HG02870 (cell line): ENCODE measurements at regions not wholly inside any gene's neighbourhood (a gene's known extent, or its start where the extent isn't known, plus 50 kb on each side); places are given as distances from the start of the nearest gene placed in this dataset.
"Not testable (repeated sequence)": the region's sequence is repeated elsewhere in the genome, so short reads cannot be mapped to it uniquely, and the experiment has no call there.

Experiments
- ATAC-seq: cut with Tn5 transposase; IDR thresholded peaks from one replicate; pipeline ENCODE4 v1.9.1; 2021; ENCODE audit warnings: mild to moderate bottlenecking, moderate library complexity; ENCODE audit not compliant: unreplicated experiment

DNA sequence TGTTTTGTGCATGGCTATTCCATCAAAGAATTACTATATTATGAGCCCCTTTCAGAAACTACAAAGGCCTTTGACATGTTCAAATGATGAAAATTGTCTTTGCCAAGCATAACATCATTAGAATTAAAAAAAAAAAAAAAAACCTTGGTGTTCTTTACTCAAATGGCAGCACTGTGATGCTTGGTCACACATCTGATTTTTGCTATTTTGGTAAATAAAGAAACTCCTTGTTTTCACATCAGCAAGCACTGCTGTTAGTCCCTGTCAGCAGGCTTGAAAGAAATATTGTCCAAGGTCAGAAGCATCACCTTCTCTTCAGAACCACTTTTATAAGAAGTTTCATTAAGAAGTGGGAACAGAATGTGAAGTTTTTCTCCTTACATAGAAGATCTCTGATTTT is 537.3 kb downstream of the MFSD1 start:
- no peak for ATAC-seq

DNA sequence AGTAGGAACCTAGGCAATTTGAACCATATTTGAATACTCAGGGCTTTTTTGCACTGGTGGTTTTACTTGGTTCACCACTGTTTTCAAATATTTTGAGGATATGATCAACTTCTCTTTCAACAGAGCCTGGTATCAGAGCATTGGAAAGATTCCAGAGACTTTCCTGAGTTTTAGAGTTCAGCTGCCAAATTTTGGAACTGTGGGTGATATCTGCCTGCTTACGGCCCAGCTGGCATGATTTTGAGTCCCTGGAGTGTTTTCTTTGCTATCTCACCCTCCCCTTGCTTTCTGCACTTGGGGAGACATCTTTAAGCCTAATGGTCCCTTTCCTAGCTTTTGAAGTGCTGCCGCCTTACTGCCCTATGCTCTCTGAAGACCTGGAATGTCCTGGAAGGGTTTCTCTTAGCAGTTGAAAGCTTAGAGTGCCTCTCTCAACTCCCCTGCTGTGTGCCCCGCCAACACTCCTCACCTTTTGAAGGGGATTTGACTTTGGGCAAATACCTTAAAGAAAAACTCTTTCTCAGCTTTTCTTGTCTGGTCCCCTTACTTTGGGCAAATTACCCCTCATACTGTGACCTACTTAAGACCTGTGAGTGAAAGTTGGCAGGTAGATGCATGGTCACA is 539.1 kb downstream of the MFSD1 start:
- no peak for ATAC-seq

DNA sequence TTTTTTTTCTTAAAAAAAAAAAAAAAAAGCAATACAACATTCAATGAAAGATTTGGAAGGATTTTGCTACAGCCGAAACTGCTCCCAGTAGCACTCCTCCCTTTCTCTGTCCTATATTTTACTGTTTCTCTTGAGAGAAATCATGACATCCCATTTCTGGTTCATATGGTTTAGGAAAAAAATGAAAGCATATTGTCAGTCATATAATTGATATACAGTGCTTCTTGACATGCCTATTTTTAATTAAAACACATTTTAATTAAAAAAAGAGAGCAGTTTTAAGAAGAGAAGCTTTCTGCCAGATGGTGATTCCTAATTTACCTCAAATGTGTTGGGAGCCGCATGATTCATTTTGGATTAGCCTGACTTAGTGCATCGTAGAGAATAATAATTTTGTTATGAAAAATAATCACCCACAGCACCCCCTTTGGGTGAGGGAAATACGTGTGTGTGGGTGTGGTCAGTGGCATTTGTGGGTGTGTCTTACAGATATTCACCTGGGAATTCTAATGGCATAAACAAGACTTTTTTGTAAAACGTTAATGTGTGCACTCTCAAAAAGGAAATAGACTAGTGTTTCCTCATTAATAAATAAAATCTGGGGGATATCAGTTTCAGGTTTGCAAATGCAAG is 544.5 kb downstream of the MFSD1 start:
- no peak for ATAC-seq

DNA sequence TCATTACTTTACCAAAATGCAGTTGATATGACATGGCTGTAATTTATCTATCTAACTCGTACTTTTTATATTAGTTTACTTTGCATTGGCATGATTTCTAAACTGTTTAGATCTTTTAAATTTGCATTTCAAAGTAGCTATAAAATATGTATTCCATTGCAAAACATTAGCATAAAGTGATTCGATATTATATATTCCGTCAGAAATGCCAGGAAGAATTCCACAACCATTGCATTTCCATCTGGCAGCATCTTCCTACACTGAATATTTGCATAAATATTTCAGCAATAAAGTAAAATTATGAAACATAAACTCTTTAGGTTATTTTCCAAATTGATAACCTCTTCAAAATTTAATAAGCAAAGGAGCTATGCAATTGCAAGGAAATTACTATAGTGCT is 546.6 kb downstream of the MFSD1 start:
- no peak for ATAC-seq

DNA sequence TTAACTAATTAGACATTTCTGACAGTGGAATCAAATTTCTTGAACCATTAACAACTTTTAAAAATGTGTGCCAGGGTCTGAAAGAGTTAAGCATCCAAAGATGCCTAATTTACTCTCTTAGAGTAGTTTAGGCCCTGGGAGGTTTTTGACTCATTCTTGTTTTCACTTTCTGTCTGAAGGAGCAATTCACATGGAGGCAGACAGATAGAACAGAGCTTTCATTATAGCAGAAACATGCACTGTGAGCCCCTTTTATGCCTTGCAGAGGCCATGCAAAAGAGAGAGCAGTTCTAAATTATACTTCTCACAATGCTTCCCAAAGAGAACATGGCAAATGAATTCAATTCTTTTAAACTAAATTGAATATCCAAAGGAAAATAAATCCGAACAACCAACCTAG is 554.8 kb downstream of the MFSD1 start:
- ATAC-seq, result peak; percentile 59

DNA sequence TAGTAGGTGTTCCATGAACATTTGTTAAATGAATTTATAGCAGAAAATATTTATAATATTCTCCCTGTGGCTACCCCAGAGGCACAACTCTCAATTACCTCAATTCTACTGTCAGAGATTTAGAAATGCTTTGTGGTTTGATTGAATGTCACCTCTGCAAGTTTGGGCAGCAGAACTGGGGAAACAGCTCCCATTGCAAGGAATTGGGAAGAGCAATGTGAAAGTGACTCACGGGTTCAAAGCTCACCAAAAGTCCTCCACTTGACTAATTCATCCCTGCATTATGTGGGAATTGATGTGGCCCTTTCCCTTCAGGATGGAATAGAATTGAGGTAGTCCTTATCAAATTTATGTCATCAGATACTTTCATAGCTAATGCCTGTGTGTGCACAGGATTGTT is 562.7 kb downstream of the MFSD1 start:
- no peak for ATAC-seq

DNA sequence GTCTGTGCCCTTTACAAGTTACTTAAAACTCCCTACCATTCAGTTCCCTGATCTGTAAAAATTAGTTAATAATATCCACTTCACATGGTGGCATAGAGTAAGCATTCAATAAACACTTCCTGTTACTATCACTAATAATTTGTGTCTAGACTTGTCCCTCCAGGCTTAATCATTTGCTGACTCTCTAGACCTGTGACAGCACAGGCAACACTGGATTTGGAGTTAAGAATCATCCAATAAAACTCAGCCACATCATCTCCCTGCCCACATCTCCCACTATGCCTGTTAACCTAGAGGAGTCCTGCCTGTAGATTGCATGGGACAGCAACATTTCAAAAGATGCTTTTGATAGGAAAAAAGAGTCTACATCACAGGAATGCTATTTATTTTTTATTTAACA is 564.6 kb downstream of the MFSD1 start:
- ATAC-seq, result no peak

DNA sequence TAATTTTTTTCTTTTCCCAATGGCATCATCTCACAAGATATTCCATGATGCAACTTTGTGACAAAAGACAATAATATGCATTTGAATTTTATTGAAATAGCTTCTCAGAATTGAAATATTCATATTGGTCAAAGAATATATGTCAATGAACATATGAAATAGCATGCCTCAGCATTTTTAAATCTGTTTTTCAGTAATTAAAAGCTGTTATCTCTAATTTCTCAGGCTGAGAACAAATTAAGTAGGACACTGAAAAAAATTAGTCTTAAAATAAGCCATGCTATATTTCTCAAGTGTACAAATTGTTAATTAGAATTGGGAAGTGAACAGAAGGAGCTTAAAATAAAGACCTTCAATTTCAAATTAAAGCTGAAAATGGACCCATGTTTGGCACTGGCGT is 570.1 kb downstream of the MFSD1 start:
- no peak for ATAC-seq

DNA sequence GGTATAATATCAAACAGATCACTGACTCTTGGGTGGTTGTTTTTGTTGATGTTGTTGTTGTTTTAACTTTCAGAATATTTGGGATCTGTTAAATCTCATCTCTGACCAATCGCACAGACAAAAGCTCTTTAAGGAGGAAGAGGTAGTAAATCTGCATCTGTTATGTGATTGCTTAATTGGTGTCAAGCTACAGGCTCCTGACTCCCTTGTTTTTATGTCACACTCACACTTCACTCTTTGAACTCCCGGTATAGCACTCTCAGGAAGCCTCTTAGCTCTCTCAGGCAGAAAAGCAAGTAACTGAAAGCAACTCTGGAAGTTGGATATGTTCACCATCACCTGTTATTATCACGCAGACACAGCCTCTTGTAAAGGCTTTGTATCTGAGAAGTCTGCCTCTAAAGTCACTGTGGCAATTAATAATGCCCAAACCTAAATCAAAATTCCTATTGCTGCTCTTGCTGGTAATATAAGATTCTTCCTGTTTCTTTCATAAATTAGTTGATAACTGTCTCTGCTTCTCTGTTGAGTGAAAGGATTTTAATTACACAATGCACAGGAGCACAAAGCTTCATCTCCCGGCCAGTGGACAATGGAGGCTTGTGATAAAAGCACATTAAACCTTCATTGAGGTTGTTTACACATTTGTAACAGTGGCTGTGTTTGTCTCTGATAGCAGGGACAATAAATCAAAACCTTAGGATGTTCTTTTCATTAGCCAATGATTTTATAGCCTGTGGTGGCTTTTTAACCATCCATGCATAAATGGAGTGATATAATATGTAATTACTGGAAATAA is 576.7 kb downstream of the MFSD1 start:
- ATAC-seq, result no peak

DNA sequence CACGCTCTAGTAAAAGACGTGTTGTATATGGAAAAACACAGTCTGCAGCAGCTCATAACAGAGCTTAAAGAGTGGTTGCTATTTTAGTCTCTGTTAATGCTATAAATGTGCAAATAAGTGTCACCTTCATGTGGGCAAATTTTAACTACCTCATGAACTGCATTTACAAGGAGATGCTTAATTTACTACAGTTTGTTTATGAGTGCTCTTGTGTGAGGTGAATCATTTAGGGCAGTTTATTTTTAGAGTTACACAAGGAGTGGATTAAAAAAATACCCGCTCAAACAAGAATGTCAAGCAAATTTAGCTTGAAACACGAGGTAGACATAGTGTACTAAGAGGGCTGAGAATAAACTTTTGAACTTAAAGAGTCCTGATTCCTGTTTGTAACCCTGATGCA is 579.0 kb downstream of the MFSD1 start:
- no peak for ATAC-seq

DNA sequence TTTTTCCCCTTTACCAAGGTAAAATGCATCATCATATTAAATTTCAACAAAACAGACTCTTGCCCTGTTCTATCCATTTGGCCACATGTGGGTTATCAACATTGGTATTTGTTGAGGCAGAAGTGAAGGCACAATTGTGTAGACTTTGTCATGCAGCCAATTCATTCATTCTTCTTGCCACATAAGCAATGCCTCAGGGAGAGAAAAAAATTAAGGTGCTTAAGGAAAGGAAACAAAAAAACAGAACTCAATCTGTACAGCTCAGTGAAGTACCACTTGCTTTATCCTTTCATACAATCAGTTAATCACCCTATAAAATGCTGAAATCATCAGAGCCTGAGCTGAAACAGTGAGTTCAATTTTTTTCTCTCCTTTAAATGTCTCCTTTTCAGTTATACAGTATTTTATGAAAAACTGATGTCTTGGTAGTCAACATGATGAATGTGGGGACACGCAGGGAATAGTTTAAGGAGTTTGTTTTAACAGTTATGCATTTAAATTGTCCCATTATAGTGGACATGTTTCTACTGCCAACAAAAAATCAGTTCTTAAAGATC is 588.9 kb downstream of the MFSD1 start:
- ATAC-seq, result no peak

DNA sequence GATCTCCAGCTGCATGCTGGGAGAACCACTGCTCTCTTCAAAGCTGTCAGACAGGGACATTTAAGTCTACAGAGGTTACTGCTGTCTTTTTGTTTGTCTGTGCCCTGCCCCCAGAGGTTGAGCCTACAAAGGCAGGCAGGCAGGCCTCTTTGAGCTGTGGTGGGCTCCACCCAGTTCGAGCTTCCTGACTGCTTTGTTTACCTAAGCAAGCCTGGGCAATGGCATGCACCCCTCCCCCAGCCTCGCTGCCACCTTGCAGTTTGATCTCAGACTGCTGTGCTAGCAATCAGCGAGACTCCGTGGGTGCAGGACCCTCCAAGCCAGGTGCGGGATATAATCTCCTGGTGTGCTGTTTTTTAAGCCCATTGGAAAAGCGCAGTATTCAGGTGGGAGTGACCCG is 591.0 kb upstream of the IL12A start:
- not testable (repeated sequence) for ATAC-seq

DNA sequence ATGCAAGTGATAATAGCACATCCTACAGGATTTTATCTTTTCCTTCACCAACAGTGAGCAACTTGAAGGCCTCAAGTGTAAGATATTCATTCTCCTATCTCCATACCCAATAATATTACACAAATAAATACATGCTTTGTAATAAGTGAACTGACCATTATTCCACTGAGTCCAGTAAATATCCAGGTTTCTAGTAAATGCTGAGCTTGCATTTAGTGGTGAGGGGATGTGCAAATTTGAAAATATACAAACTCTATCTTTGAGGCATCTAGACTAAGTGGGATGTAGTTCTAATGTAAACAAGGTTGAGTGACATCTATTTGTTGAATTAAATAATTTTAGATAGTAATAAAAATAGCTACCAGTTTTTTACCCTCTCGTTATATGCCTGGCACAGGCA is 587.6 kb upstream of the IL12A start:
- no peak for ATAC-seq

DNA sequence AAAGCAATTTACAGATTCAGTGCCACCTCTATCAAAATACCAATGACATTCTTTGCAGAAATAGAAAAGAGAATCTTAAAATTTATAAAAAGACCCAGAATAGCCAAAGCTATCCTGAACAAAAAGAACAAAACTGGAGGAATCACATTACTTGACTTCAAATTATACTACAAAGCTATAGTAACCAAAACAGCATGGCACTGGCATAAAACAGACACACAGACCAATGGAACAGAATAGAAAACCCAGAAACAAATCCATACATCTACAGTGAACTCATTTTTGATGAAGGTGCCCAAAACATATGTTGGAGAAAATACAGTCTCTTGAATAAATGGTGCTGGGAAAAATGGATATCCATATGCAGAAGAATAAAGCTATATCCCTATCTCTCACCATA is 578.9 kb upstream of the IL12A start:
- ATAC-seq, result not testable (repeated sequence)

DNA sequence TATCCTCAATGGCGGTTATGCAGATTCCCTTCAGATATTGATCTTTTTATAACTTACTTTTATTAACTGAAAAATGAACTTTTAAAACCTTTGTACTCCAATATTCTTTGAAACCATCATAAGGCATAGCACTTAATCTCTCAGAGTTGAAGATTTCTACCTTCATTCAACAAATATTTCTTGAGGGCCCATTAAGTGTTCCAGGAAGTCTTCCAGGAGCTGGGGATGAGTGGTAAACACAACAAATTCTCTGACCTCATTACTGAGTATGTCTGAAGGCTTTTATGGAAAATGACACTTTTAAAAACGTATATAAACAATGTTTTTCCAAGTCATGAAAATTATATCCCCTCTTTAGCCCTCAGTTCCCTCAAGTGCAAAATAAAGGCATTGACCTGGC is 575.3 kb upstream of the IL12A start:
- ATAC-seq, result no peak

DNA sequence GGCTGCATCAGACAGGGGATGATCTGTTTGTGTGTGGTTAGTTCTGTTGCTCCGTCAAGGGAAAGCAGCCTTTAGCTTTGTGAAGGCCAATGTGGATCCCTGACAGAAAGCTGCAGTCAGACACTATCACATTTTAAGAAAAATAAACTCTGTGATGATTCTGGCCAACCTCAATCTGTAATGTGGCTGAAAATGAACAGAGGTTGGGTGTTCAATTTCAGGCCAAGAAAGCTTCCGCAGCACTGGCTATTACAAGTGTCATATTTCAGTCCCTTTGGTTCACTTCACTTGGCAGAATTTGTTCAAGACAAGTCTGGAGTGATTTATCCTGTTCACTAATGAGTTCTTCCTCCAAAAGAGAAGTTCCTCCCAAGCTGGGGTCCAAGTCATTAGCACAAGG is 571.8 kb upstream of the IL12A start:
- ATAC-seq, result no peak

DNA sequence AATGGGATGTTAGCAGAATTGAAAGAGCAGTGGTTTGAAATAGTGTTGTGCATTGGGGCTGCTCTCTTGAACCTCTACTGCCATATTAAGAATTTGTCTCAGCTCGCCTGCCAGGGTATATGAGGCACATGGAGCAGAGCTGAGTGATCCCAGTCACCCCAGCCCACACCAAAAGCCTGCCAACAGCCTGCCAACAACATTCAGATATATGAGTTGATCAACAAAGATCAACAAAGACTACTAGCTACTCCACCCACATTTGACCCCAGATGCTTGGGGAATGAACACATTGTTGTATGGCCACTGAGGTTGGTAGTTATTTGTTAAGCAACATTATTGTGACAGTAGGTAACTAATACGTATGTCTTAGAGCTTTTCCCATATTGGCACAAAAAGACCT is 570.9 kb upstream of the IL12A start:
- no peak for ATAC-seq

DNA sequence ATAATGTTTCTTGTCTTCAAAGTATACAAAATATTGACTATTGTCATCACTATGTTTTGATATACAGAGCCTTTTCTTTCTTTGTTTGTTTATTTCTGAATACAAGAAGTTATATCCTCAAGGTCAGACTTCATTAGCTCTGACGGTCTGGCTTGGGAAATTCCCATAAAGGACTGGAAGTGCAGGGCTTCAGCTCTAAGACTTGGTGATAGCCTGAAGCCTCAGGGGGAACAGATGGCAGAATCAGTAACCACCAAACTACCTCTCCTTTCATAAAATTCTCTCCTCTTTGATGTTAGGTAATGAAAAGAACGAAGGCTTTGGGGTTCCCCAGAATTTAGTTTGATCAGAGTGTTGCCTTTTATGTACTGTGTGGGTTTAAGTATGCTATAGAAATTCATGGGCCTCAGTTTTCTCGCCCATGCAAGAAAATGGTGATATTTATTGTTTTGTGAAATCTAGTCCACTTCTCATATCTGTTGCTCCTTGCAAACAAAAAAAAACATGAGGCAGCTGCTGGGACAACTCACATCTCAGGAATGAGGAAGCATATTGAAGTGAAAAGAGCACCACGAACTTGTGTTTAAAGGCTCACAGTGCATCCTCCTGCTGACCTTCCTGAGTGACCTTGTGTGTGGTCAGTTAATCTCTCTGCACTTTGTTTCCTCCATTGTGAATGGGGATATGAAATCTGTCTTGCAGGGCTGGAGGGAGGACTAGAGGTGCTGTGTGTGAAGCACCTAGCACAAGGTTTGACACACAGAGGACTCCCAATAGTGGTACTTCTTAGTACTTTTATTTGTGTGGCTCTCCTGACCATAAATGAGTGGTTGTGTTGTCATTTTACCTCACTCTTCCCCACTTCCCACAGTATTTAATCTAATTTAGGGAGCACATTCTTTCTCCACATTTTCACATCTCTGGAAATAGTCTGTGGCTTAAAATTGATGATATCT is 569.8 kb upstream of the IL12A start:
- ATAC-seq, result no peak

DNA sequence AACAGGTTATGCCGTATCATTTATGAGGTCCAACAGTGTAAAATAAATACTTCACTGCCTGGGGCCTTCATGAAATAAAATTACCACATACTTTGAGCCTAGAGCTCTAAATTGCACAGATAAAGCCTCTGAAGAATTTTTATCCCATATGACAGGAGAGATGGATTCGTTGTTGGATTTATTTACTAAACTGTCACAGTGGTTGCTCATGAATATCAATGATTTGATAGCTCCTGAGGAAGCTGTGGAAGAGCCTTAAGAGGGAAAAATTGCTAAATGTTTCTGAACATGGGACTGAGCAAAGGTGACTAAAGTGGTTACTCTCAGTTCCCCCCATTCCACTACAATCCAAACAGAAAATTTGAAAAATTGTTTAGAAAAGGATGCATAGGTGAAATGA is 558.9 kb upstream of the IL12A start:
- no peak for ATAC-seq

DNA sequence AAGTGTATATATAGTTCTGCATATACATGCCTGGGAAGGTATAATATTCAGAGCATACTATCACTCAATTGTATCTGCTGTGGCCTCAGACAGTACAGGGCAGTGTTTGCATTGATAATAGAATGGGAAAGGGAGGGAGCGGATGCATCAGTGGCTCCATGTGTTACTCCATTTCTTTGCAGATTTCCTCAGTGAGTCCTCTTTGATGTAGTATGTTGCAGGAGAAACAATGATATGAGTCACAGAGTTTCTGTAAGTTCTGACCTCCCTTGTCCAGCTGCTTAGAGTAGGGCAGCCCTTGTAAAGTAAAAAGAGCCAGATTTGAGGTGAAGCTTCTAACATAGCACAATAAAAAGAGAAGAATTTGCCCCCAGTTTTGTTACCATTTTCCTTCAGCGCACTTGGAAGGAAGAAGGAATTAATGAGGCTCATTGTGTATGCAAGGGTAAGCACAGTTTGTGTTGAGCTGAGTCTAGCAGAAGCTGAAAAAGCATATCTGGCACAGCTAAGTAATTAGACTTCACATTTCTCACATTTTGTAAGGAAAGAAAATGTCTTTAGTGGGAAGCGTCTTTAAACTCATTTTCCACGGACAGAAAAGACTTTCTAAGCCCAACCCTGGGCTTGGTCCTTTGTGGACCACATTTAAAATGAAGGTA is 555.8 kb upstream of the IL12A start:
- no peak for ATAC-seq
